ENCODE measurements at regions not wholly inside any gene's neighbourhood (a gene's known extent, or its start where the extent isn't known, plus 50 kb on each side); places are given as distances from the start of the nearest gene placed in this dataset.

DNA sequence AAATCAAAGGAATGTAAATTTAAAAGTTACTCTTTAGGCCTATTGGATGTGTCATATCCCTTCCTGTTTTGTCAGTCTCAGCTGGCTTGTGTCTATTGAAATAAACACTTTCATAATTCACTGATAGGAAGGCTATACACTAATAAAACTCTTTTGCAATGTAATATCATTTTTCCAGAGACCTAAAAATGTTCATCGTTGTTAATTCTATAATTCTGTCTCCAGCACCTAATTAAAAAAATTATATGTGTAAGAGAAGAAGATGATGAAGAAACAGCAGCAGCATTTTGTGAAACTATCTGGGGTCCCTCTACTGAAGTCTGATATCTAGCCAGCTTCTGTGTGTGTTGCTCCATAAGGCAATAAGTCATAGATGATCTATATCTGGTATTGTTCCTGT lies 602.7 kb downstream of the ETV1 start:
- Mint-ChIP-seq H3K4me1 (ENCODE audit: low read depth, unreplicated experiment) (no peaks in the 10 kb centered on the region), H3K36me3 (ENCODE audit: unreplicated experiment) (no peaks in the 10 kb centered on the region), H3K4me3 (ENCODE audit: unreplicated experiment) (no peak overlapping the region), H3K9me3 (ENCODE audit: unreplicated experiment) (peaks cover 2% of the 10 kb centered on the region), H3K27me3 (ENCODE audit: unreplicated experiment) (peaks cover 4% of the 10 kb centered on the region), H3K27ac (ENCODE audit: unreplicated experiment) (no peak overlapping the region)
- TF ChIP-seq, protein P1, sequence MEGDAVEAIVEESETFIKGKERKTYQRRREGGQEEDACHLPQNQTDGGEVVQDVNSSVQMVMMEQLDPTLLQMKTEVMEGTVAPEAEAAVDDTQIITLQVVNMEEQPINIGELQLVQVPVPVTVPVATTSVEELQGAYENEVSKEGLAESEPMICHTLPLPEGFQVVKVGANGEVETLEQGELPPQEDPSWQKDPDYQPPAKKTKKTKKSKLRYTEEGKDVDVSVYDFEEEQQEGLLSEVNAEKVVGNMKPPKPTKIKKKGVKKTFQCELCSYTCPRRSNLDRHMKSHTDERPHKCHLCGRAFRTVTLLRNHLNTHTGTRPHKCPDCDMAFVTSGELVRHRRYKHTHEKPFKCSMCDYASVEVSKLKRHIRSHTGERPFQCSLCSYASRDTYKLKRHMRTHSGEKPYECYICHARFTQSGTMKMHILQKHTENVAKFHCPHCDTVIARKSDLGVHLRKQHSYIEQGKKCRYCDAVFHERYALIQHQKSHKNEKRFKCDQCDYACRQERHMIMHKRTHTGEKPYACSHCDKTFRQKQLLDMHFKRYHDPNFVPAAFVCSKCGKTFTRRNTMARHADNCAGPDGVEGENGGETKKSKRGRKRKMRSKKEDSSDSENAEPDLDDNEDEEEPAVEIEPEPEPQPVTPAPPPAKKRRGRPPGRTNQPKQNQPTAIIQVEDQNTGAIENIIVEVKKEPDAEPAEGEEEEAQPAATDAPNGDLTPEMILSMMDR (IDR thresholded peaks at IDR 0.05; ENCODE audit: partially characterized antibody, unreplicated experiment), result no peak
- no peak for DNase-seq

DNA sequence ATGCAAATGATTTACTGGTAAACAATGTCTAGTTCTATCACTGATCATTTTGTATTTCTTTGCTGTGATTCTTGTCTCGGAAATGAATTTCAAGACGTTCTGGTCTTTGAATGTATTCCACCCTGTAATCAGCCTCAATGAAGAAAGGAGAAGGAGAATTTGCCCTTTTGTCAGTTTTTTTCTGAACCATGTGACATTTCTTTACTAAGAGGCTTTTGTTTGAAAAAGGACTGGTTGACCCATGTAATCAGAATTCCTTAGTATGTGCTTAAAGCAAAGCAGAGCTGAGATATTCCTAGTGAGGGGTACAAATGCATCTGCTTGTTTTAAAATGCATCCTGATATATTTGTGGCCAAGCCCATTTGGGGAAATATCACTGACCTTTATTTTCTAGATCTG lies 581.6 kb downstream of the ETV1 start:
- Mint-ChIP-seq H3K36me3 (ENCODE audit: unreplicated experiment) (no peaks in the 10 kb centered on the region), H3K4me3 (ENCODE audit: unreplicated experiment) (no peak overlapping the region), H3K27me3 (ENCODE audit: unreplicated experiment) (no peaks in the 10 kb centered on the region), H3K9me3 (ENCODE audit: unreplicated experiment) (no peaks in the 10 kb centered on the region), H3K4me1 (ENCODE audit: low read depth, unreplicated experiment) (peaks cover 9% of the 10 kb centered on the region), H3K27ac (ENCODE audit: unreplicated experiment) (no peak overlapping the region)
- TF ChIP-seq, protein P1 (IDR thresholded peaks at IDR 0.05; ENCODE audit: partially characterized antibody, unreplicated experiment), result no peak
- no peak for DNase-seq

DNA sequence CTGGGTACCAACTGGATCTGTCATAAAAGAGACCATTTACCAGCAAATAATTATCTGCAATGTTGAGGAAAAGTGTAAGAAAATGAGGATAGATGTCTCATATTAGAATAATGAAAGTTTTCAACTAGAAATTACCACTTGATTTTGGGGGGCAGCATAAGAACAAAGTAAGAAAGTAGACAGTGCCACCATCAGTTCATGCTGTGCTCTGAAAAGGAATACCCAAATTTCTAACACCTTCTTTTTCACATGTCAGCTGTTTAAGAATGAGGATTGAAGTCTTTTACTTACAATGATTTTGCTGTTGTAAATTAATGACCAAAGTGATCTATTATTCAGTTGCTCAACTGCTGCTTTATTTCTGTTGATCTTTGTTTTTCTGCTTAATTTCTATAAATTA lies 578.3 kb downstream of the ETV1 start:
- DNase-seq, result no peak
- TF ChIP-seq, protein P1 (IDR thresholded peaks at IDR 0.05; ENCODE audit: partially characterized antibody, unreplicated experiment), result no peak
- H3K36me3 Mint-ChIP-seq (ENCODE audit: unreplicated experiment), result no peaks in the 10 kb centered on the region
- H3K4me1 Mint-ChIP-seq (ENCODE audit: low read depth, unreplicated experiment), result peaks cover 20% of the 10 kb centered on the region
- H3K9me3 Mint-ChIP-seq (ENCODE audit: unreplicated experiment), result no peaks in the 10 kb centered on the region
- H3K27me3 Mint-ChIP-seq (ENCODE audit: unreplicated experiment), result no peaks in the 10 kb centered on the region
- H3K27ac Mint-ChIP-seq (ENCODE audit: unreplicated experiment), result peak overlapping the region; percentile 82
- no peak overlapping the region for H3K4me3 Mint-ChIP-seq (ENCODE audit: unreplicated experiment)

DNA sequence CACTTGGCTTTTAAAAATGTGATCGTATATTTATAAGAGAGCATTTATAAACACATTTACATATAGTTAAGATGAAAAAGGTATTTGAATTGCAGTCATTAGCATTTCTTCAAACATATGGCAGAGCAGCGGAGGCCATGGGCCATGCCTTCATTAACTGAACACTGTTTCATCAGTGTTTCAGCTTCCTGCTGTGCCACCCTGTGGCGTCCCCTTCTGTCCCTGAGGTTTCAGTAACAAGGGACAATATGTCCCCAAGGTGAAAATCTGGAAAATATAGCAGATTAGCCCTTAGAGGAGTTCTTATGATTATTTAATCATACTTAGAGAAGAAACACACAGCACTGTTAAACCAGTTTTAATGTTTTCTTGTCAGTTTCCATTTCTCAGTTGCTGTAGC lies 577.8 kb downstream of the ETV1 start:
- Mint-ChIP-seq H3K27me3 (ENCODE audit: unreplicated experiment) (no peaks in the 10 kb centered on the region), H3K9me3 (ENCODE audit: unreplicated experiment) (no peaks in the 10 kb centered on the region), H3K27ac (ENCODE audit: unreplicated experiment) (peak overlapping the region; percentile 82), H3K4me1 (ENCODE audit: low read depth, unreplicated experiment) (peaks cover 20% of the 10 kb centered on the region), H3K36me3 (ENCODE audit: unreplicated experiment) (no peaks in the 10 kb centered on the region), H3K4me3 (ENCODE audit: unreplicated experiment) (no peak overlapping the region)
- peak; percentile 28 for DNase-seq
- TF ChIP-seq, protein P1 (IDR thresholded peaks at IDR 0.05; ENCODE audit: partially characterized antibody, unreplicated experiment), result no peak

DNA sequence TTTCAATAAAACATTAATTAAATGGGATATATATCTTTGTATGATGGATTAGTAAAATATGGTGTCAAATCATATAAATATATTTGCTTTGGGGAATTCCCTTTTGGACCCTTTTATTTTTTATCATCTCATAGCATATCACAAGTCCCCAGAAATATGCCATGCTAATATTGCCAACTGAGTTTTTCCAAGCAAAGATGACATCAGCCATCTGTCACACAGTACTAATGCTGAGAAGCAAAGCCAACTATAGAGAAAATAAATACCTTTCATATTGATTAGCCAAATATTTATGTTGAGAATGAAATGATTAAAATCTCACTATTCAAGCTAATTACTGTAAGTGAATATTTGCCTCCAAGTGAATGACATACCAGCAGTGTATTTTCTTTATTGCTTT lies 575.3 kb downstream of the ETV1 start:
- peaks cover 20% of the 10 kb centered on the region for H3K4me1 Mint-ChIP-seq (ENCODE audit: low read depth, unreplicated experiment)
- no peak for DNase-seq
- no peak overlapping the region for H3K4me3 Mint-ChIP-seq (ENCODE audit: unreplicated experiment)
- no peaks in the 10 kb centered on the region for H3K36me3 Mint-ChIP-seq (ENCODE audit: unreplicated experiment)
- no peaks in the 10 kb centered on the region for H3K27me3 Mint-ChIP-seq (ENCODE audit: unreplicated experiment)
- H3K9me3 Mint-ChIP-seq (ENCODE audit: unreplicated experiment), result no peaks in the 10 kb centered on the region
- H3K27ac Mint-ChIP-seq (ENCODE audit: unreplicated experiment), result no peak overlapping the region
- TF ChIP-seq, protein P1 (IDR thresholded peaks at IDR 0.05; ENCODE audit: partially characterized antibody, unreplicated experiment), result no peak
